ENCODE measurements at regions not wholly inside any gene's neighbourhood (a gene's known extent, or its start where the extent isn't known, plus 50 kb on each side); places are given as distances from the start of the nearest gene placed in this dataset.

DNA sequence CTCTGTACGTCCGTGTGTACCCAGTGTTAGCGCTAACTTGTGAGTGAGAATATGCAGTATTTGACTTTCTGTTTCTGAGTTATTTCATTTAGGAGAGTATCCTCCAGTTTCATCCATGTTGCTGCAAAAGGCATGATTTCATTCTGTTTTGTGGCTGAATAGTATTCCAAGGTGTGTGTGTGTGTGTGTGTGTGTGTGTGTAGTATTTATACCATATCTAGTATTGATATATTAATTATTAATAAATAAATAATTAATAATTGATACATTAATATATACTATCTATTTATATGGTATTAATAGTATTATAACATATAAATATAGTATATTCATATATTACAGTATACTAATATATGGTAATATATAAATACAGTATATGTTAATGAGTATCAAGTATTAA is 101.8 kb upstream of the CCND2 start:
- TF ChIP-seq POLR2A (IDR thresholded peaks at IDR 0.05; ENCODE audit: low read length): no peak
- no peak for TF ChIP-seq GATA1 (IDR thresholded peaks at IDR 0.05; ENCODE audit: low read depth, low read length)

All from erythroblast (primary cell).